Neuronal stem cell (in vitro differentiated cells): ENCODE measurements at regions not wholly inside any gene's neighbourhood (a gene's known extent, or its start where the extent isn't known, plus 50 kb on each side); places are given as distances from the start of the nearest gene placed in this dataset.

Source experiments
- DNase-seq: peaks from one replicate; pipeline ENCODE4 v3.0.0-alpha.2; 2013; ENCODE audit warnings: low spot score
- H2AFZ ChIP-seq: one replicate; pipeline ENCODE4 v1.6.1; 2013; ENCODE audit warnings: mild to moderate bottlenecking, low read length, inconsistent platforms
- H2AK5ac ChIP-seq: 2 replicates; pipeline ENCODE4 v1.6.1; 2013; ENCODE audit warnings: low read depth, mild to moderate bottlenecking, inconsistent platforms, low read length, moderate library complexity, mixed read lengths
- H2BK120ac ChIP-seq: 2 replicates; pipeline ENCODE4 v1.6.1; 2013; ENCODE audit warnings: low read depth, mild to moderate bottlenecking, inconsistent platforms, low read length, moderate library complexity, mixed read lengths
- H2BK12ac ChIP-seq: one replicate; pipeline ENCODE4 v1.6.1; 2013; ENCODE audit warnings: low read length, inconsistent platforms
- H2BK15ac ChIP-seq: 2 replicates; pipeline ENCODE4 v1.6.1; 2013; ENCODE audit warnings: mild to moderate bottlenecking, low read length, inconsistent platforms, mixed read lengths
- H2BK5ac ChIP-seq: one replicate; pipeline ENCODE4 v1.6.1; 2013; ENCODE audit warnings: inconsistent platforms, mild to moderate bottlenecking, low read length, moderate library complexity
- H3K14ac ChIP-seq: one replicate; pipeline ENCODE4 v1.6.1; 2013; ENCODE audit warnings: low read length, inconsistent platforms
- H3K18ac ChIP-seq: 2 replicates; pipeline ENCODE4 v1.6.1; 2013; ENCODE audit warnings: low read length, inconsistent platforms
- H3K23ac ChIP-seq: 2 replicates; pipeline ENCODE4 v1.6.1; 2013; ENCODE audit warnings: low read depth, mild to moderate bottlenecking, mixed read lengths, low read length, inconsistent platforms; ENCODE audit not compliant: poor library complexity
- H3K27ac ChIP-seq: replicated peaks from 3 replicates; pipeline ENCODE4 v1.5.1; 2013; ENCODE audit warnings: low read length, inconsistent platforms
- H3K27me3 ChIP-seq, 3 experiments: 2 replicates each; pipeline ENCODE4 v1.6.1; 2013; ENCODE audit warnings: low read length in 3 of 3, mild to moderate bottlenecking in 2 of 3, inconsistent platforms in 1 of 3, low read depth in 1 of 3, mixed read lengths in 1 of 3, moderate library complexity in 1 of 3; ENCODE audit not compliant: control insufficient read depth in 3 of 3, insufficient read depth in 3 of 3
- H3K36me3 ChIP-seq, 2 donors: replicated peaks in 1 of 2; 2 replicates each; pipeline ENCODE4 v1.6.1; 2013; ENCODE audit warnings: low read length in 2 of 2; ENCODE audit not compliant: control insufficient read depth in 2 of 2, insufficient read depth in 2 of 2
- H3K4ac ChIP-seq: 2 replicates; pipeline ENCODE4 v1.6.1; 2013; ENCODE audit warnings: inconsistent platforms, mild to moderate bottlenecking, low read length, moderate library complexity
- H3K4me1 ChIP-seq, 2 donors: 1 replicate in 1 of 2; 2 replicates in 1 of 2; pipeline ENCODE4 v1.6.1; 2013; ENCODE audit warnings: low read length in 2 of 2, low read depth in 1 of 2; ENCODE audit not compliant: control insufficient read depth in 2 of 2, insufficient read depth in 1 of 2
- H3K4me2 ChIP-seq: one replicate; pipeline ENCODE4 v1.6.1; 2013; ENCODE audit warnings: mild to moderate bottlenecking, low read length, inconsistent platforms; ENCODE audit not compliant: insufficient read depth, poor library complexity, severe bottlenecking
- H3K4me3 ChIP-seq, 2 donors: 2 replicates each; pipeline ENCODE4 v1.5.1; 2013; ENCODE audit warnings: low read length in 2 of 2, mild to moderate bottlenecking in 2 of 2, inconsistent platforms in 1 of 2, moderate library complexity in 1 of 2
- H3K79me1 ChIP-seq: one replicate; pipeline ENCODE4 v1.6.1; 2013; ENCODE audit warnings: low read depth, mild to moderate bottlenecking, inconsistent platforms, low read length, moderate library complexity
- H3K9ac ChIP-seq: one replicate; pipeline ENCODE4 v1.6.1; 2013; ENCODE audit warnings: mild to moderate bottlenecking, low read depth, low read length, inconsistent platforms; ENCODE audit not compliant: poor library complexity
- H3K9me3 ChIP-seq, 2 donors: replicated peaks in 1 of 2; 2 replicates each; pipeline versions ENCODE3 to v1.6.1; 2013; ENCODE audit warnings: low read length in 2 of 2, mild to moderate bottlenecking in 2 of 2, inconsistent platforms in 1 of 2, low read depth in 1 of 2, mixed read lengths in 1 of 2, moderate library complexity in 1 of 2; ENCODE audit not compliant: control insufficient read depth in 2 of 2, insufficient read depth in 1 of 2
- H4K8ac ChIP-seq: one replicate; pipeline ENCODE4 v1.6.1; 2013; ENCODE audit warnings: low read depth, mild to moderate bottlenecking, inconsistent platforms, low read length, moderate library complexity
- H4K91ac ChIP-seq: one replicate; pipeline ENCODE4 v1.6.1; 2013; ENCODE audit warnings: low read length, low read depth, mild to moderate bottlenecking, inconsistent platforms; ENCODE audit not compliant: poor library complexity
- WGBS, 2 donors: extraction: QIAGEN DNeasy Blood & Tissue Kit; methylation state at CpG; one replicate each; pipeline ENCODE4 v1.1.7; 2013; ENCODE audit warnings: missing lambda C conversion rate in 2 of 2, mixed read lengths in 1 of 2; ENCODE audit not compliant: insufficient read length in 2 of 2, insufficient replicate concordance in 1 of 2; ENCODE audit errors: extremely low coverage in 2 of 2; 5-methylcytosine and 5-hydroxymethylcytosine counted together

DNA sequence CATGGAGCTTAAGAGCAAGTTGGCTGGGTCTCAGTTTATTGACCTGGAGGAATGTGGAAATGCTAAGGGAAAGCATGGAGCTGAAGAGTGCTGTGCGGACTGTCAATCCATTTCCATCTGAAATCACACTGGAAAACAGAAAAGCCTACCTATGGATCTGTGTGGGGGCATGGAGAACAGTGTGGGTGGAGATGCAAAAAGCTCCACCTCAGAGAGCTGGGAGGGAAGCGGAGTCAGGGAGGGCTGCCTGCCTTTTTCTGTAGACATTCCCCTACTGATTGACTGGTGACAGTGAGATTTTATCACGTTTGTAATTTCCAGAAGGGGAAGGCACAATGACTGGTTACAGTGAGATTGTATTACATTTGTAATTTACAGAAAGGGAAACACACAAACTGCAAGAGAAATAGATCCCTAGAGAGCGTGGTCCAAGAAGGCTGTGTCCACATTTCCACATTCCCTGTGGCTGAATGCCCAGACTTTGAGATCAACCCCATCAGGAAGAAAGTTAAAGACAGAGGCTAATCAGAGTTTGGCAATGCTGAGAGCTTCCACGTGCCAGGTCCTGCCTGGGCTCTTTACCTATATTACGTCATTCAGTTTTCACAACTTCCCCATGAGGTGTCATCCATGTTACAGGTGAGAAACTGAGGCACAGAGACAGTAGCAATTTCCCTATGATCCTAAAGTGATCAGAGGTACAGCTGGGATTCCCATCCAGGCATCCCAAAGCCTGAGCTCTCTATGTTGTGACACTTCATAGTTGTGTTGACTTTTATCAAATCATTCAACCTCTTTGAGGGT, 67.7 kb upstream of the NSMCE3 start:
- no peak for DNase-seq

DNA sequence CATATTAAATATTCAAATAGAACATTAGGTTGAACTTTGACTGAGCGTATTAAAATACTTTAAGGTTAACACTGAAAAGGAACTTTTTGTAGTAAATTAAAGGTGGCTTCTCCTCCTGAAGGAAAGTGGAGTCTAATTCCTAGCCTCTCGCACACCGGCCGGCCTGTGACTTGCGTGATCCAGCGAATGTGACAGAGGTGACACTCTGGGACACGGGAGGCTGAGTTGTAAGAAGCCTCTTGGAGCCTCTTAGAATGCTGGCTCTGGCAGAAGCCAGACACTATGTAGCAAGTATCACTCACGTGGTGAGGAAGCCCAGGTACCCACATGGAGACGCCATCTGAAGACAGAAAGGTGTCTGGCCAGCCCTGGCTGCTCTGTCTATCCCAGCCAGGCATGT, 64.9 kb upstream of the NSMCE3 start:
- Histone ChIP-seq H2BK12ac (no peak overlapping the region), H3K23ac (no peak overlapping the region), H3K4ac (no peak overlapping the region), H3K4me2 (no peak overlapping the region), H3K79me1 (no peaks in the 10 kb centered on the region), H2AFZ (no peak overlapping the region), H2BK15ac (no peak overlapping the region), H3K27ac (no peak overlapping the region), H3K4me1 (no peaks in the 10 kb centered on the region), H3K27me3 (no peaks in the 10 kb centered on the region), H3K18ac (no peak overlapping the region), H2BK120ac (no peak overlapping the region), H3K4me3 (no peak overlapping the region), H3K9ac (no peak overlapping the region), H3K36me3 (no peaks in the 10 kb centered on the region), H3K9me3 (no peaks in the 10 kb centered on the region), H2AK5ac (no peak overlapping the region), H2BK5ac (no peak overlapping the region), H4K8ac (no peak overlapping the region), H4K91ac (no peak overlapping the region), H3K14ac (no peak overlapping the region)
- no peak for DNase-seq
- no CpG with 5 or more reads among the region's 9 CpGs for WGBS, 2 donors

More for the DNA sequence above, 67.7 kb upstream of the NSMCE3 start:
- Histone ChIP-seq H3K36me3 (no peaks in the 10 kb centered on the region), H3K4me2 (no peak overlapping the region), H4K91ac (no peak overlapping the region), H3K9ac (no peak overlapping the region), H3K9me3 (no peaks in the 10 kb centered on the region), H3K4me3 (no peak overlapping the region), H3K4me1 (peaks cover 0 to 2% of the 10 kb centered on the region in 2 donors), H4K8ac (no peak overlapping the region), H3K4ac (no peak overlapping the region), H3K79me1 (no peaks in the 10 kb centered on the region), H2BK15ac (no peak overlapping the region), H2AFZ (no peak overlapping the region), H3K18ac (no peak overlapping the region), H3K27me3 (no peaks in the 10 kb centered on the region), H3K14ac (no peak overlapping the region), H2BK120ac (no peak overlapping the region), H2BK12ac (no peak overlapping the region), H3K23ac (no peak overlapping the region), H2AK5ac (no peak overlapping the region), H3K27ac (no peak overlapping the region), H2BK5ac (no peak overlapping the region)
- no CpG with 5 or more reads among the region's 6 CpGs for WGBS, 2 donors

DNA sequence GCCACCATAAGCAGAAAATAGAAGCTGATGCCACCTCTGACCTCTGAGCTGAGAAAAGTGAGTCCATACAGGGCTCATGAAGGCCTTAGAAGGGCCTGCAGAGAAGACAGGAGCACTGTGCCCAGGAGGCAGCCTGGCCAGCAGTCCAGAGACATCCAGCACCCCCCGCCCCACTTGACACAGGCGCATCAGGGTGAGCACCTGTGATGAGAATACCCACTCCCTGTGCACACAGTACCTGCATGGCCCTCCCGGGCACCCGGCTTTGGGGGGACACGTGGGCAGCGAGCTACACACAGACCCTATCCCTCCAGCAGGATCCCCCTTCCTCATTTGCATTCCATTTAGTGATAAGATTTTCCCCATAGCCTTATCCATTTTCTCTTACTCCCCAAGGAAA, 63.6 kb upstream of the NSMCE3 start:
- Histone ChIP-seq H3K9me3 (no peaks in the 10 kb centered on the region), H3K79me1 (no peaks in the 10 kb centered on the region), H2AFZ (no peak overlapping the region), H3K36me3 (no peaks in the 10 kb centered on the region), H4K91ac (no peak overlapping the region), H2BK120ac (no peak overlapping the region), H3K4me1 (no peaks in the 10 kb centered on the region), H3K9ac (no peak overlapping the region), H4K8ac (no peak overlapping the region), H2BK5ac (no peak overlapping the region), H2BK15ac (no peak overlapping the region), H3K27ac (no peak overlapping the region), H3K18ac (no peak overlapping the region), H2AK5ac (no peak overlapping the region), H3K27me3 (no peaks in the 10 kb centered on the region), H2BK12ac (no peak overlapping the region), H3K4me2 (no peak overlapping the region), H3K23ac (peak overlapping the region; percentile 10), H3K4me3 (no peak overlapping the region), H3K14ac (no peak overlapping the region), H3K4ac (no peak overlapping the region)
- DNase-seq, result no peak
- WGBS, 2 donors, result no CpG with 5 or more reads among the region's 6 CpGs

DNA sequence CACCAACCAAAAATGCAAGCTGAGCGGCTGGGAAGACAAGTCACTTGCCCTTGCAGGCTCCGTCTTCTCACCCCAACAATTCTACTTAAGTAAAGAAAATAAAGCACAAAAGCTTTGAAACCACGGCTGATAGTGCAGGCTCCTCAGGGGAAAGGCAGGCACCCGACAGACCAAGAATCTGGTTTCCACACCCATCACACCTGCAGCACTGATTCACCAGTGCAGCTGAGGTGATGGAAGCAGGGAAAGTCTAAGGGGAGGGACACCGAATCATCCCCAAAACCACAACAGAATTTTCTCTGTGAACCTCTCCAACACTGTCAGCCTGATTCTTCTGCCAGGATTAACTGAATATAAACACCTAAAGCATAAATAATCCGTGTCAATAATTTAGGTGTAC, 62.0 kb upstream of the NSMCE3 start:
- no peak for DNase-seq
- no peak overlapping the region for H2AK5ac ChIP-seq
- no peaks in the 10 kb centered on the region for H3K27me3 ChIP-seq
- no peak overlapping the region for H2BK15ac ChIP-seq
- H3K18ac ChIP-seq, result no peak overlapping the region
- no peak overlapping the region for H3K27ac ChIP-seq
- no peak overlapping the region for H4K8ac ChIP-seq
- no peak overlapping the region for H2AFZ ChIP-seq
- no peaks in the 10 kb centered on the region for H3K4me1 ChIP-seq
- H3K36me3 ChIP-seq, result no peaks in the 10 kb centered on the region
- H3K79me1 ChIP-seq, result no peaks in the 10 kb centered on the region
- H2BK120ac ChIP-seq, result no peak overlapping the region
- H3K9me3 ChIP-seq, result no peaks in the 10 kb centered on the region
- H3K14ac ChIP-seq, result no peak overlapping the region
- no peak overlapping the region for H2BK5ac ChIP-seq
- H3K4me2 ChIP-seq, result no peak overlapping the region
- no peak overlapping the region for H3K9ac ChIP-seq
- no CpG with 5 or more reads among the region's 6 CpGs for WGBS, 2 donors
- no peak overlapping the region for H3K4ac ChIP-seq
- H4K91ac ChIP-seq, result no peak overlapping the region
- no peak overlapping the region for H3K23ac ChIP-seq
- H3K4me3 ChIP-seq, result no peak overlapping the region
- H2BK12ac ChIP-seq, result no peak overlapping the region
